KMS-11 (cell line): ENCODE measurements at regions not wholly inside any gene's neighbourhood (a gene's known extent, or its start where the extent isn't known, plus 50 kb on each side); places are given as distances from the start of the nearest gene placed in this dataset.

Experiments used
- H2AFZ ChIP-seq: fragments of 200-600 bp; sonication (generic); 2 replicates; pipeline ENCODE4 v1.6.1; 2016; ENCODE audit warnings: antibody characterized with exemption, mixed run types, low read depth
- H3K27ac ChIP-seq: fragments of 200-600 bp; sonication (generic); 2 replicates; pipeline ENCODE4 v1.6.1; 2016; ENCODE audit warnings: mild to moderate bottlenecking, mixed run types
- H3K27me3 ChIP-seq: fragments of 200-600 bp; sonication (generic); 2 replicates; pipeline ENCODE4 v1.6.1; 2017; ENCODE audit warnings: mild to moderate bottlenecking, low read depth, mixed run types, moderate library complexity; ENCODE audit not compliant: insufficient read depth
- H3K36me3 ChIP-seq: fragments of 200-600 bp; sonication (generic); 2 replicates; pipeline ENCODE4 v1.6.1; 2017; ENCODE audit warnings: mild to moderate bottlenecking, mixed run types; ENCODE audit not compliant: insufficient read depth
- H3K4me1 ChIP-seq: fragments of 200-600 bp; sonication (generic); 2 replicates; pipeline ENCODE4 v1.6.1; 2016; ENCODE audit warnings: mild to moderate bottlenecking, low read depth, mixed run types; ENCODE audit not compliant: poor library complexity, severe bottlenecking
- H3K4me2 ChIP-seq: fragments of 200-600 bp; sonication (generic); 2 replicates; pipeline ENCODE4 v1.7.0; 2016; ENCODE audit warnings: mild to moderate bottlenecking, mixed run types
- H3K4me3 ChIP-seq: fragments of 200-600 bp; sonication (generic); IDR thresholded peaks from 2 replicates; pipeline ENCODE4 v1.6.1; 2017; ENCODE audit warnings: low read depth, low read length, mixed read lengths; ENCODE audit not compliant: insufficient read depth
- H3K79me2 ChIP-seq: fragments of 200-600 bp; sonication (generic); 2 replicates; pipeline ENCODE4 v1.6.1; 2016; ENCODE audit warnings: low read depth, mixed run types; ENCODE audit not compliant: insufficient read depth
- H3K9ac ChIP-seq: fragments of 200-600 bp; sonication (generic); 2 replicates; pipeline ENCODE4 v1.6.1; 2016; ENCODE audit warnings: mild to moderate bottlenecking, mixed run types
- H4K20me1 ChIP-seq: fragments of 200-600 bp; sonication (generic); 2 replicates; pipeline ENCODE4 v1.6.1; 2016; ENCODE audit warnings: mild to moderate bottlenecking, mixed run types; ENCODE audit not compliant: insufficient read depth
- TF ChIP-seq, protein P1 (sequence below): fragments of 200-600 bp; sonication (generic); conservative IDR thresholded peaks from 2 replicates; pipeline ENCODE4 v1.6.1; 2017; ENCODE audit warnings: low read depth, mild to moderate bottlenecking, antibody characterized with exemption, low read length, moderate library complexity, mixed read lengths

DNA sequence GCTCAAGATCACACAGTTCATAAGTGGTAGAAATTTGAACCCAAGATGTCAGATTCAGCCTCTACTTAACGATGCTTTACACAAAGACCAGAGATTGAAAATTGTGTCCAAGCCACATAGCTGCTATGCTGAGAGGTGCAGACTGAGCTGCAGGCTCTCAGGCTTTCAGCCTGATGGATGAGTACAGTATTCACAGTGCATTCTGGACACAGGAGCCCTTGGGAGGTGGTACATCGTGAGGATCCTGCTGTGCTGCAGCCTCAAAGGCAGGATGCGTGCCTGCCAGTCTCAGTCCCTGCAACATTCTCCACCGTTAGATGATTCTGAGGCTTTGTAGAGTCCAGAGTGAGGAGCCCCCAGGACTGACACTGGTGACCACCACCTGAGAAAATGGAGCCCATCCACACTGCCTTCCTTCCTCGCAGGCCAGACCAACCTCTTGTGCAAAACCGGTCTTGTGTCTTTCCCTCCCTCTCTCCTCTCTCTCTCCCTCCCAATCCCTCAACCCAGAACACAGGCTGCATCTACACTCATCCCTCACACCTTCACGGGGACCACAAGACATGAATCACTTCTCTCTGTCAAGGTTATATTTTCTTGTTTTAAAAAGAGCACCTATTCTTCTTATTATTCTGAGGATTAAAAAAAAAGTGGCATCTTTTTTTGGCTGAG lies 203.4 kb upstream of the ZNF507 start:
- Histone ChIP-seq H3K4me3 (no peak overlapping the region), H2AFZ (no peak overlapping the region), H3K79me2 (no peaks in the 10 kb centered on the region), H3K27ac (no peak overlapping the region), H4K20me1 (no peaks in the 10 kb centered on the region), H3K9ac (no peak overlapping the region), H3K4me1 (no peaks in the 10 kb centered on the region), H3K36me3 (no peaks in the 10 kb centered on the region), H3K27me3 (no peaks in the 10 kb centered on the region), H3K4me2 (no peak overlapping the region)
- TF ChIP-seq, protein P1, sequence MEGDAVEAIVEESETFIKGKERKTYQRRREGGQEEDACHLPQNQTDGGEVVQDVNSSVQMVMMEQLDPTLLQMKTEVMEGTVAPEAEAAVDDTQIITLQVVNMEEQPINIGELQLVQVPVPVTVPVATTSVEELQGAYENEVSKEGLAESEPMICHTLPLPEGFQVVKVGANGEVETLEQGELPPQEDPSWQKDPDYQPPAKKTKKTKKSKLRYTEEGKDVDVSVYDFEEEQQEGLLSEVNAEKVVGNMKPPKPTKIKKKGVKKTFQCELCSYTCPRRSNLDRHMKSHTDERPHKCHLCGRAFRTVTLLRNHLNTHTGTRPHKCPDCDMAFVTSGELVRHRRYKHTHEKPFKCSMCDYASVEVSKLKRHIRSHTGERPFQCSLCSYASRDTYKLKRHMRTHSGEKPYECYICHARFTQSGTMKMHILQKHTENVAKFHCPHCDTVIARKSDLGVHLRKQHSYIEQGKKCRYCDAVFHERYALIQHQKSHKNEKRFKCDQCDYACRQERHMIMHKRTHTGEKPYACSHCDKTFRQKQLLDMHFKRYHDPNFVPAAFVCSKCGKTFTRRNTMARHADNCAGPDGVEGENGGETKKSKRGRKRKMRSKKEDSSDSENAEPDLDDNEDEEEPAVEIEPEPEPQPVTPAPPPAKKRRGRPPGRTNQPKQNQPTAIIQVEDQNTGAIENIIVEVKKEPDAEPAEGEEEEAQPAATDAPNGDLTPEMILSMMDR: no peak

DNA sequence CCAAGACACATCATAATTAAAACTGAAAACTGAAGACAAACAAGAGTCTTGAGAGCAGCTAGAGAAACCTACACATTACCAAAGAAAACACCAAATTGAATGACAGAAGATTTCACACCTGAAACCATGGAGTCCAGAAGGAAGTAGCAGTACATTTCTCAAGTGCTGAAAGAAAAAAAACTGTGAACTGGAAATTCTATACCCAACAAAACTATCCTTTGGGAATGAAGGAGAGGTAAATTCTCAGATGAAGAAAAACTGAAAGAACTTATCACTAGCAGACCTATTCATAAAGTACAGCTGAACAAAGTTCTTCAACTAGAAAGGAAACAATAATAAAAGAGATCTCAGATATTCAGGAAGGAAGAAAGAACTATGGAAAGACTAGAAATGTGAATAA lies 198.7 kb upstream of the ZNF507 start:
- Histone ChIP-seq H3K4me3 (no peak overlapping the region), H3K9ac (no peak overlapping the region), H3K36me3 (no peaks in the 10 kb centered on the region), H4K20me1 (no peaks in the 10 kb centered on the region), H2AFZ (no peak overlapping the region), H3K4me1 (no peaks in the 10 kb centered on the region), H3K79me2 (no peaks in the 10 kb centered on the region), H3K4me2 (no peak overlapping the region), H3K27me3 (no peaks in the 10 kb centered on the region), H3K27ac (no peak overlapping the region)
- TF ChIP-seq, protein P1: no peak

DNA sequence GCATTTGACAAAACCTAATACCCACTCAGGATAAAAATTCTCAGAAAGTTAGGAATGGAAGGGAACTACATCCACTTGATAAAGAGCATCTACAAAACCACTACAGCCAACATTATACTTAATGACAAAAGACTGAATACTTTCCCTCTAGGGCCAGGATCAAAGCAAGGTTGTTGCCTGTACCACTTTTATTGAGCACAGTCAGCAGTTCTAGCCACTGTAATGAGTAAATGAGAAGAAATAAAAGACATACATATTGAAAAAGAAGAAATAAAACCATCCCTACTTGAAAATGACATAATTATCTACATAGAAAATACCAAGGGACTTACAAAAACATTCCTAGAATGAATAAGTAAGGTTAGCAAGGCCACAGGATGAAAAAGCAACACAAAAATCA lies 194.8 kb upstream of the ZNF507 start:
- H3K27ac ChIP-seq: no peak overlapping the region
- no peaks in the 10 kb centered on the region for H3K4me1 ChIP-seq
- H3K79me2 ChIP-seq: no peaks in the 10 kb centered on the region
- no peak overlapping the region for H3K4me2 ChIP-seq
- H2AFZ ChIP-seq: no peak overlapping the region
- no peaks in the 10 kb centered on the region for H3K36me3 ChIP-seq
- H3K9ac ChIP-seq: no peak overlapping the region
- TF ChIP-seq, protein P1: no peak
- H4K20me1 ChIP-seq: no peaks in the 10 kb centered on the region
- H3K4me3 ChIP-seq: no peak overlapping the region
- no peaks in the 10 kb centered on the region for H3K27me3 ChIP-seq

- TF ChIP-seq, protein P1: no peak
- H4K20me1 ChIP-seq: no peaks in the 10 kb centered on the region
- no peaks in the 10 kb centered on the region for H3K79me2 ChIP-seq
- no peaks in the 10 kb centered on the region for H3K27me3 ChIP-seq
- H3K27ac ChIP-seq: no peak overlapping the region
- no peak overlapping the region for H3K4me3 ChIP-seq
- H3K4me1 ChIP-seq: no peaks in the 10 kb centered on the region
- H3K4me2 ChIP-seq: no peak overlapping the region
- no peak overlapping the region for H2AFZ ChIP-seq
- H3K36me3 ChIP-seq: no peaks in the 10 kb centered on the region
- no peak overlapping the region for H3K9ac ChIP-seq
These were observed 191.0 kb upstream of the ZNF507 start for GRCh38 chr19:32154418-32154817.
